H9 (cell line): ENCODE measurements at regions not wholly inside any gene's neighbourhood (a gene's known extent, or its start where the extent isn't known, plus 50 kb on each side); places are given as distances from the start of the nearest gene placed in this dataset.

Source experiments
- DNase-seq: peaks from one replicate; pipeline ENCODE4 v3.0.0-alpha.2; 2017
- H2AFZ ChIP-seq: one replicate; pipeline ENCODE4 v1.6.1; 2013; ENCODE audit warnings: mild to moderate bottlenecking, low read length, control low read depth, moderate library complexity
- H2AK5ac ChIP-seq: 2 replicates; pipeline ENCODE4 v1.6.1; 2013; ENCODE audit warnings: low read length, control low read depth, mixed read lengths; ENCODE audit not compliant: insufficient read length
- H2BK120ac ChIP-seq: one replicate; pipeline ENCODE4 v1.6.1; 2013; ENCODE audit warnings: low read depth, mild to moderate bottlenecking, low read length, control low read depth, inconsistent platforms; ENCODE audit not compliant: poor library complexity, severe bottlenecking
- H2BK12ac ChIP-seq: 2 replicates; pipeline ENCODE4 v1.6.1; 2013; ENCODE audit warnings: low read length, control low read depth, mixed read lengths, low read depth; ENCODE audit not compliant: insufficient read length
- H2BK15ac ChIP-seq: 2 replicates; pipeline ENCODE4 v1.6.1; 2013; ENCODE audit warnings: low read depth, low read length, control low read depth
- H2BK20ac ChIP-seq: one replicate; pipeline ENCODE4 v1.6.1; 2013; ENCODE audit warnings: low read depth, mild to moderate bottlenecking, low read length, control low read depth, inconsistent platforms; ENCODE audit not compliant: poor library complexity, severe bottlenecking
- H2BK5ac ChIP-seq: 2 replicates; pipeline ENCODE4 v1.6.1; 2013; ENCODE audit warnings: low read length, control low read depth, mixed read lengths; ENCODE audit not compliant: insufficient read length
- H3K14ac ChIP-seq: 2 replicates; pipeline ENCODE4 v1.6.1; 2013; ENCODE audit warnings: low read length, control low read depth; ENCODE audit not compliant: insufficient read depth
- H3K18ac ChIP-seq: 2 replicates; pipeline ENCODE4 v1.6.1; 2013; ENCODE audit warnings: low read depth, mild to moderate bottlenecking, mixed read lengths, low read length, control low read depth; ENCODE audit not compliant: insufficient read length
- H3K23ac ChIP-seq: 2 replicates; pipeline ENCODE4 v1.6.1; 2013; ENCODE audit warnings: low read length, control low read depth, mixed read lengths, low read depth; ENCODE audit not compliant: insufficient read length
- H3K23me2 ChIP-seq: 2 replicates; pipeline ENCODE4 v1.6.1; 2013; ENCODE audit warnings: low read depth, mild to moderate bottlenecking, mixed read lengths, low read length, control low read depth; ENCODE audit not compliant: insufficient read length, poor library complexity, severe bottlenecking
- H3K27ac ChIP-seq: 2 replicates; pipeline ENCODE4 v1.5.1; 2013; ENCODE audit warnings: low read length, control low read depth, mixed read lengths, low read depth; ENCODE audit not compliant: insufficient read length
- H3K27me3 ChIP-seq: 2 replicates; pipeline ENCODE4 v1.6.1; 2013; ENCODE audit warnings: low read length, control low read depth, inconsistent platforms; ENCODE audit not compliant: insufficient read depth
- H3K4ac ChIP-seq: 2 replicates; pipeline ENCODE4 v1.6.1; 2013; ENCODE audit warnings: low read depth, mild to moderate bottlenecking, control low read depth, inconsistent platforms, low read length, moderate library complexity
- H3K4me1 ChIP-seq: 2 replicates; pipeline ENCODE4 v1.6.1; 2013; ENCODE audit warnings: low read length, control low read depth, inconsistent platforms; ENCODE audit not compliant: insufficient read depth
- H3K4me2 ChIP-seq: 2 replicates; pipeline ENCODE4 v1.6.1; 2013; ENCODE audit warnings: low read length, control low read depth, mixed read lengths; ENCODE audit not compliant: insufficient read length, insufficient read depth
- H3K56ac ChIP-seq: 2 replicates; pipeline ENCODE4 v1.6.1; 2013; ENCODE audit warnings: low read depth, mild to moderate bottlenecking, mixed read lengths, low read length, control low read depth; ENCODE audit not compliant: insufficient read length
- H3K79me1 ChIP-seq: 2 replicates; pipeline ENCODE4 v1.6.1; 2013; ENCODE audit warnings: low read depth, mild to moderate bottlenecking, moderate library complexity, low read length, control low read depth, inconsistent platforms; ENCODE audit not compliant: insufficient read depth, poor library complexity, severe bottlenecking
- H3K79me2 ChIP-seq: 2 replicates; pipeline ENCODE4 v1.6.1; 2013; ENCODE audit warnings: low read length, control low read depth, inconsistent platforms; ENCODE audit not compliant: insufficient read depth
- H3K9ac ChIP-seq: 2 replicates; pipeline ENCODE4 v1.6.1; 2013; ENCODE audit warnings: low read length, control low read depth, mixed read lengths; ENCODE audit not compliant: insufficient read length; ENCODE audit errors: extremely low read depth
- H3K9me3 ChIP-seq: one replicate; pipeline ENCODE4 v1.6.1; 2013; ENCODE audit warnings: low read depth, low read length, inconsistent platforms; ENCODE audit not compliant: control insufficient read depth
- H3T11ph ChIP-seq: one replicate; pipeline ENCODE4 v1.6.1; 2013; ENCODE audit warnings: mild to moderate bottlenecking, low read length, control low read depth, inconsistent platforms
- H4K20me1 ChIP-seq: one replicate; pipeline ENCODE4 v1.6.1; 2013; ENCODE audit not compliant: control insufficient read depth, insufficient read length, insufficient read depth
- H4K5ac ChIP-seq: 2 replicates; pipeline ENCODE4 v1.6.1; 2013; ENCODE audit warnings: low read depth, mild to moderate bottlenecking, mixed read lengths, low read length, control low read depth; ENCODE audit not compliant: insufficient read length
- H4K8ac ChIP-seq: replicated peaks from 2 replicates; pipeline ENCODE4 v1.6.1; 2013; ENCODE audit warnings: low read length, control low read depth, mixed read lengths, low read depth; ENCODE audit not compliant: insufficient read length
- H4K91ac ChIP-seq: 2 replicates; pipeline ENCODE4 v1.6.1; 2013; ENCODE audit warnings: low read depth, mild to moderate bottlenecking, moderate library complexity, mixed read lengths, low read length, control low read depth; ENCODE audit not compliant: insufficient read length
- H3K27ac Mint-ChIP-seq, 3 experiments: 2 replicates in 2 of 3; 3 replicates in 1 of 3; pipeline ENCODE4 v1.8.0; 2020 to 2021; ENCODE audit warnings: mixed read lengths in 3 of 3, mild to moderate bottlenecking in 1 of 3, moderate library complexity in 1 of 3
- H3K27me3 Mint-ChIP-seq: 2 replicates; pipeline ENCODE4 v1.8.0; 2021; ENCODE audit warnings: low read depth, mild to moderate bottlenecking, moderate library complexity, mixed read lengths
- H3K36me3 Mint-ChIP-seq, 3 experiments: 2 replicates in 2 of 3; 3 replicates in 1 of 3; pipeline ENCODE4 v1.8.0; 2020 to 2021; ENCODE audit warnings: low read depth in 3 of 3, mixed read lengths in 3 of 3; ENCODE audit not compliant: insufficient read depth in 1 of 3
- H3K4me1 Mint-ChIP-seq, 2 experiments: 2 replicates each; pipeline ENCODE4 v1.8.0; 2020; ENCODE audit warnings: mixed read lengths in 2 of 2
- H3K4me3 Mint-ChIP-seq, 2 experiments: 2 replicates in 1 of 2; 3 replicates in 1 of 2; pipeline ENCODE4 v1.8.0; 2020 to 2021; ENCODE audit warnings: mild to moderate bottlenecking in 2 of 2, mixed read lengths in 2 of 2, moderate library complexity in 1 of 2
- H3K9me3 Mint-ChIP-seq, 2 experiments: 2 replicates in 1 of 2; 3 replicates in 1 of 2; pipeline ENCODE4 v1.8.0; 2020; ENCODE audit warnings: mild to moderate bottlenecking in 2 of 2, mixed read lengths in 2 of 2, moderate library complexity in 1 of 2
- WGBS: extraction: QIAGEN DNeasy Blood & Tissue Kit; methylation state at CpG from one replicate; pipeline ENCODE4 v1.1.7; 2013; ENCODE audit warnings: missing lambda C conversion rate, low lambda C conversion rate, mixed read lengths; ENCODE audit not compliant: insufficient read length; ENCODE audit errors: extremely low coverage; 5-methylcytosine and 5-hydroxymethylcytosine counted together
- TF ChIP-seq, protein P1 (sequence below): fragments of 200-600 bp; sonication (generic); conservative IDR thresholded peaks from 3 replicates; pipeline ENCODE4 v1.8.0; 2021; ENCODE audit warnings: antibody characterized with exemption, mild to moderate bottlenecking

- no peak overlapping the region for H2AFZ ChIP-seq
- H3K79me1 ChIP-seq: no peaks in the 10 kb centered on the region
- H3K9ac ChIP-seq: no peak overlapping the region
- H4K20me1 ChIP-seq: no peaks in the 10 kb centered on the region
- no peaks in the 10 kb centered on the region for H3K27me3 ChIP-seq
- H3K9me3 ChIP-seq: no peaks in the 10 kb centered on the region
- H3K4me1 ChIP-seq: peaks cover 4% of the 10 kb centered on the region; the same call in 1 of the 2 replicates
- H3K36me3 Mint-ChIP-seq: no peaks in the 10 kb centered on the region
- no peak overlapping the region for H4K5ac ChIP-seq
- no peak overlapping the region for H3K14ac ChIP-seq
- H3K23ac ChIP-seq: no peak overlapping the region
- H3K27ac Mint-ChIP-seq: no peak overlapping the region
- H2BK15ac ChIP-seq: no peak overlapping the region
- H3K27ac ChIP-seq: no peak overlapping the region
- no CpG with 5 or more reads among the region's 1 CpG for WGBS
- TF ChIP-seq, protein P1, sequence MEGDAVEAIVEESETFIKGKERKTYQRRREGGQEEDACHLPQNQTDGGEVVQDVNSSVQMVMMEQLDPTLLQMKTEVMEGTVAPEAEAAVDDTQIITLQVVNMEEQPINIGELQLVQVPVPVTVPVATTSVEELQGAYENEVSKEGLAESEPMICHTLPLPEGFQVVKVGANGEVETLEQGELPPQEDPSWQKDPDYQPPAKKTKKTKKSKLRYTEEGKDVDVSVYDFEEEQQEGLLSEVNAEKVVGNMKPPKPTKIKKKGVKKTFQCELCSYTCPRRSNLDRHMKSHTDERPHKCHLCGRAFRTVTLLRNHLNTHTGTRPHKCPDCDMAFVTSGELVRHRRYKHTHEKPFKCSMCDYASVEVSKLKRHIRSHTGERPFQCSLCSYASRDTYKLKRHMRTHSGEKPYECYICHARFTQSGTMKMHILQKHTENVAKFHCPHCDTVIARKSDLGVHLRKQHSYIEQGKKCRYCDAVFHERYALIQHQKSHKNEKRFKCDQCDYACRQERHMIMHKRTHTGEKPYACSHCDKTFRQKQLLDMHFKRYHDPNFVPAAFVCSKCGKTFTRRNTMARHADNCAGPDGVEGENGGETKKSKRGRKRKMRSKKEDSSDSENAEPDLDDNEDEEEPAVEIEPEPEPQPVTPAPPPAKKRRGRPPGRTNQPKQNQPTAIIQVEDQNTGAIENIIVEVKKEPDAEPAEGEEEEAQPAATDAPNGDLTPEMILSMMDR: no peak
- no peak overlapping the region for H2BK120ac ChIP-seq
- no peaks in the 10 kb centered on the region; the same call in 1 of the 2 replicates for H3K27me3 Mint-ChIP-seq
- no peak overlapping the region for H3K18ac ChIP-seq
- no peak overlapping the region for H2BK20ac ChIP-seq
- peaks cover 8 to 9% of the 10 kb centered on the region in 2 experiments for H3K4me1 Mint-ChIP-seq
- no peak overlapping the region for H3K4me3 Mint-ChIP-seq
- no peak overlapping the region for H3K56ac ChIP-seq
- no peak for DNase-seq
- no peaks in the 10 kb centered on the region for H3K79me2 ChIP-seq
- H3K9me3 Mint-ChIP-seq: peaks cover 0 to 3% of the 10 kb centered on the region in 2 experiments; a peak in 2 of 5 replicates
- H3K4me2 ChIP-seq: no peak overlapping the region
- H4K8ac ChIP-seq: no peak overlapping the region
- no peak overlapping the region for H3K4ac ChIP-seq
- H4K91ac ChIP-seq: no peak overlapping the region
- no peak overlapping the region for H3T11ph ChIP-seq
- no peak overlapping the region for H2AK5ac ChIP-seq
- no peak overlapping the region for H2BK12ac ChIP-seq
- H2BK5ac ChIP-seq: no peak overlapping the region
- H3K23me2 ChIP-seq: no peaks in the 10 kb centered on the region
These were observed 143.6 kb upstream of the STXBP5 start for GRCh38 chr6:147060636-147061035.
